GM21723 (cell line): ENCODE measurements at regions not wholly inside any gene's neighbourhood (a gene's known extent, or its start where the extent isn't known, plus 50 kb on each side); places are given as distances from the start of the nearest gene placed in this dataset.

ENCODE experiments used
- ATAC-seq: cut with Tn5 transposase; IDR thresholded peaks from one replicate; pipeline ENCODE4 v1.9.1; 2021; ENCODE audit warnings: mild to moderate bottlenecking, moderate library complexity; ENCODE audit not compliant: unreplicated experiment

DNA sequence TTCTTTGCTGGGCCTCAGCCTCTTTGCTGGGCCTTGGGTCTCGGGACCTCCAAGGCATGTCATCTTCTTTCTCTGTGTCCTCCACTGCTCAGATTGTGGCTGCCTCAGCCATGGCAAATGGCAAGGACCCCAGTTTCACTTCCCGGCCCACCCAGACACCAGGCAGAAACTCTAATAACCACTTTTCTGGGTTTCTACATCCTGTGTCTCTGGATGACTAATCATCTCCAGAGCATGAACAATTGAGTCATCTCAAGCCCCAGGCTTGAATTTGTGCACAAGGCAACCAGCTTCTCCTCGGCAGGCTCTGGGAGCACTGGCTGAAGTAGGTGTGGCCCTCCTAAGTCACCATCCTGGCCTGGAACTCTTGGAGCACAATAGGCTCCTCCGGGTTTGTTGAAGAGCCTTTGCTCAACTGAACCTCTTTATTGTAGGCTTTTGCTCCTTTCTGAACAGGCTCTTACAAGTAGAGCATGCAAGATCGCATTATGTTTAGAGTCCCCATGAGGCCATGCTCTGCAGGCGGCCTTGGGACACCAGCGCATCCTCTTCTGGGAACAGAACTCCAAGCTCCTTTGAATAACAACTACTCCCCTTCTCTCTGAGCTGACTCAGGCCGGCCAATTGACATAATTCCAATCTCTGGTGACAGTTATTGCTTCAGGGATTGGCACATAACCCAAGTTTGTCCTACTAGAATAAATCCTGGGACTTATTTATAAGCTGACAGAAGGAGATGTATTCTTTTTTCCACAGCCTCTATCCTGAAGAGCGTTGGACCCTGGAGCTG, 218.1 kb downstream of the WDR11 start:
- peak; percentile 88 for ATAC-seq

DNA sequence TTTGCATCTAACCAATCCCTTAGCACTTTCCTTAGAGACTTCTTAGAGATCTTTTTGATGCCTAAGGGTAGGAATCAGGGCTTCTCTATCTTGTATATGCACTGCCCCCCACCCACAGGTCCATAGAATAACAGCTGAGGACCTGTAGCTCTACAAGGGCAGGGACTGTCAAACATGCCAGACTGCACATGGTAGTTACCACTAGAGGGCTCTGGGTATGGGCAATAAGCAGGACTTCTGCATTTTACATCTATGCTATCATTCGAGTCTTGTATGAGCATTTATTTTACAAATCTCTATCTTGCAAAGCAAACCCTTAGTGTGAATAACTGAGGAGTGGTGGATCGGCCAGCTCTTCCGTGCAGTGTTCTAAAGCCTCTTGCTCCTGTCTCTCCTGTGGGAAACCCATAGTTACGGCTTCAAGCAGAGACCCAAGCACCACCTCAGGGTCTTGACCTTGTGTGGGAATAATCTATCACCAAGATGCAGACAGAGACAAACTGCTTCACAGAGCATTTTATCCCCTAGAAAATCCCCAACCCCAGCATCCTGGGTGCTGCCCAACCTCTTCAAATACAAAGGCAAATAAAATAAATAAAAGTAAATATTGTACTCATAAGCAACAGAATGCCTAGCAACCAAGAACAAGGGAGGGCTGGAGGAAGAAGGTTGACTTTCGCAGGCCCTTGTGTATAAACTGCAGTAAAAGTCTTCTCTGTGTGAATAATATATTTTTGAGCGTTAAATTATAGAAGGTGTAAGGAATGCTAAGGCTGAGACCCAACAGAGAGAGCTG, 219.3 kb downstream of the WDR11 start:
- ATAC-seq = no peak

DNA sequence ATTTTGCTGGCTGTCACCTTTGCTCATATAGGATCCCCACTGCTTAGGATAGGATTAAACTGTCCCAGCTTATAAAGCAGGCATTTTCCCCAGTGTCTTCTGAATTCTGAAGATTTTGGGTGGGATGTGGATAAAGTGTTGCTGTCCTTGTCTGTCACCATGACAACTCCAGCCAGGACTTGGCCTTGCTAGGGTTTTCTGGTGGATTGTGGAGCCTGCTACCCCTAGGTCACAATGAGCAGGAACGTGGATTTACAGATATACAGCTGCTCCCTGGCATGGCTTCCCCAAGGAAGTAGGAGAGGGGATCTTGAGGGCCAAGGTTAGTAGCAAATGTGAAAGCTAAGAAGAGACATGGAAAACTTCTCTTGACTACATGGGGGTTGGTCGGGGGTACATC, 220.7 kb downstream of the WDR11 start:
- no peak for ATAC-seq

DNA sequence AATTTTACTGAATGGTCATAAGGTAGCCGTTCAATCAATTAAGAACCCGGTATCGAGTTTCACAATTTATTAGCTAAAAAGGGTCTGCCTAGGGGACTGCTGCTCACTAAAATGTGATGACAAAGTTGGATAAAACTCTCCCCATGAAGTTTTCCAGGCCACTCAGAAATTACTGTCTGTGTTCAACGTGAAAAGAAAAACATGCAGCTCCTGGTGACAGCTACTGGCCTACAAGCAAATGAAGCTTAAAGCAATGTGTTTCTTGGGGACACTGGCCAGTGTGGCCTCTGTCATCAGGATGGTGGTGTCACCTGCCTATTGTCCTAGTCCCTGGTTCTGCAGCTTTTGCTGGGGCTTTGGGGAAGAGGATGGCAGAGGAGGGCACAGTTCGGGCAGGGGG, 222.6 kb downstream of the WDR11 start:
- ATAC-seq = no peak

DNA sequence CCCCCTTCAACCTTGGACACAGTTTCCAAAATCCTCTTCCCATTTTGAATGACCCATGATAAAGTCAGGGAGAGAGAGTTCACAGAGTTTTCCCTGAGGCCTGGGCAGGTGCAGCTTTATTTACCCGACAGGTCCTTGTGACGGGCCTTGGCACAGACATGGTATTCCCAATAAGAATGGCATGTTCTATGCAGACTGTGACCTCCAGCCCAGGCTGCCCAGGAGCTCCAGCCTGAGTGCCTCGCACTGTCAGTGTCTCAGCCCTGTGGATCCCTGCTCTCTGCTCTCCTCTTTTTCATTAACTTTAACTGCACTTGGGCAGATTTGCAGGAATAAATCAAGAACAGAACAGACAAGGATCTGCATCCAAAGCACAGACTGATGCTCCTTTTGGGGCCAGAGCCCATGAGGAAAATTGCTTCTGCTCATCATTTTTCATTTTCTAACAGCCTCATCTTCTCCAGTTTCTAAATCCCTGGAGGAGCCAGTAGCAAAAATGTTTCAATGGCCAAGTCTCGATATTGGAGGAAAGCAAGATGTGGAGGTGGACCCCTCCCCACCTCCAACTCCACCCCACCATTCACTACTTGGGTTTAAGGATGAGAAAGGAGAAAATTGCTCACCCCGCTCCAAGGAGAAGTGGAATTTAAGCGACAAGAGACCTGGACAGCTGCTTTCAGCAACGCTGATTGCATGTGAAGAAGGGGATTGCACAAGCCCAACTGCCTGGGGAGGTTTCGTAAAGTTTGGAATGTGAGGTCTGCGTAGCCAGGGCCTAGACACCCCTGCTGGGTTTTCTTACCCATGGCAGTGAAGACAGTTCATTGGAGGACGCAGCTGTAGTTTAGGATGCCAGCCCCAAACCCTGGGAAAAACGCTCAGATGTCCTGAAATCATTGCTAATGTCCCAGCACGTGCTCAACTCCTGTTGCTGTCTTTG, 225.9 kb downstream of the WDR11 start:
- no peak for ATAC-seq

DNA sequence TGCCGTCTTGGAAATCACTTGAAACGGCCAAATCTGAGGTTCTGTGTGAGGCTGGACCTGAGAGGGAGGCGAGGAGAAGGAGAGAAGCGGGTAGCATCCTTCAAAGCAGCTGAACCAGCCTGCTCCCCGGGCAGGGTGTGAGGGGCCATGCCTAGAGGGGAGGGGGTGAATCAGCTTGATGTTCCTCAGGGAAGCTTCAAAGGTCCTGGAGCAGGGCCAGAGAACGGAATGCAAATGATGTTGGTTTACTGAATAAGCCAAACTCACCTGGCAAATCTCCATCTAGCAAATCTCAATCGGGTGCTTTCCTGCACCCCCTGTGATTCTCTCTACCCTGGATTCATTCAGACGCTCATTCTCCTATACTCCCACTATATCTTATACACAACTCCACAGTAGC, 226.9 kb downstream of the WDR11 start:
- no peak for ATAC-seq

DNA sequence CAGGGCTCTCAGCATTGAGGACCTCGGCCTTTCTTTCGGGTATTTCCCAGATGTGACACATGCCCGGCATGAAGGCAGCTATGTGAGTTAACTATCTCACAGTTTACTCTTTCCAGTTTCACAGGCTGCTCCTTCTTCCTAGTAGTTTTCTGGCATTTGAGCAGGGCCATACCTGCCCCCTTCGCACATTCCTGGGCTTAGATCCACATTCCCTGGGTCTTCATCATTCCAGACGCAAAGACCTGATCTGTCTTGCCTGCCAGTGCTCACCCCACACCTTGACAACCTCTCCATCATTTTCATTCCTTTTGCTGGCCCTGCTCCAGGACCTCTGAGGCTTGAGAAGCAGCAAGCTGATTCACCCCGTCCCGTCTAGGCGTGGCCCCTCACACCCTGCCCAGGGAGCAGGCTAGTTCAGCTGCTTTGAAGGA, 227.5 kb downstream of the WDR11 start:
- no peak for ATAC-seq

DNA sequence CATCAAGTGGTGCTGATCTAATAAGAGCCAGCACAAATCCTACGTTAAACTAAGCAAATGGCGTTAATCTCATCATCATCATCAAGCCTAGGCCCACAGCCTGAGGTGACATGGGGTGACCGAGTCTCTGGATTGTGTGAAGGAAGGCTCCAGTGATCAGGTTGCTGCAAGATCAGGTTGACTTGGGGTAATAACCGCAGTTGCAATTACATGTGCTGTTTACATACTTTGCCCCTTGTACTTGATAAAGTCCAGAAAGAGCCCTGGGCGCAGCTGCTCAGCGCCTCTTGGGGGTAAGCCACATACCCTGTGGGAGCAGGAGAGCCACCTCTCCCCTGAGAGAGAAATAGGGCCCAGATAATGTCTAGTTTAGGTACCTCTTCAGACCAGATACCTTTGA, 228.1 kb downstream of the WDR11 start:
- ATAC-seq = no peak

DNA sequence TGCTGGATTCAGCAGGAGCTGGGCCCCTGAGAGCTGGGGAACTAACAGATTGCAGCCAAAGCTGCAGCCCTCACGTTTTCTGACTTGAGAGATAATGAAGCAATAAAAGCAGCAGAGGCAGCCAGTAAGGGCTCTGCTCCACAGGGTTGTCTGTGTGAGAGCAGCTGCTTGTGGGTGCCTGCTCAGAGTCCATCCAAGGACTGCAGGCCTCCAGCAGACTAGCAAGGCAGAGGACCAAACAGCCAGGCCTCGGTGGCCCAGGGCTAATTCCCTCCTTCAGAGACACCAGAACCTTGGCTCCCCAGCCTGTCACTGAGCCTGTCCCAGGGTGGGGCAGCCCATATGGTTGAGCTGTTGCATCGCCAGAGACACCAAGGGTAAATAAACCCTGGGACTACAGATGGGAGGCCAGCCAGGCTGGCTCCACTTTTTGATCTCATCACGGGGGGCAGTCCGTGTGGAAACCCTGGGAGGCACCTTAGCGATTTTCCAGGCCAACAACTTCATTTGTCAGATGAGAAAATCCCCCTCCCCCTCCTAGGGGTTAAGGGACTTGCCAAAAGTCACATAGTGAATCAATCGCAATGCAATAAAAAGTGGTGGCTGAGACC, 229.2 kb downstream of the WDR11 start:
- ATAC-seq = no peak

DNA sequence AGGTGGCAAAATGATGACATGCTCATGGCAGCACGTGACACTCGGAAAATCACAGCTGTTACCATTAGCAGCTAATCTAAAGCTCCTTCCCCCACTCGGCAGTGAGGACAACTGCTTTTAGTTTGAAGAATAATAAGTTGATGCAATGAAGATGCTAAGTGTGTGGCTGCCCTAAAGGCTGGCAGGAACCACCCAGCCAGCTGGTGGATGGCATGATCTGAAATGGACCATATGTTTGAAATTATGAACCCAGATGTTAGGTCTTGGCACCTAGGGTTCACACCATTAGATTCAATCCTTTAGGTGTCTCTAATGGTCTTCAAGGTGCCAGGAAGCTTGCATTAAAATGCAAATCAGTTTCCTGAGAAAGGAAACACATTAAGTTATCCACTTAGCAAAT, 230.1 kb downstream of the WDR11 start:
- no peak for ATAC-seq

DNA sequence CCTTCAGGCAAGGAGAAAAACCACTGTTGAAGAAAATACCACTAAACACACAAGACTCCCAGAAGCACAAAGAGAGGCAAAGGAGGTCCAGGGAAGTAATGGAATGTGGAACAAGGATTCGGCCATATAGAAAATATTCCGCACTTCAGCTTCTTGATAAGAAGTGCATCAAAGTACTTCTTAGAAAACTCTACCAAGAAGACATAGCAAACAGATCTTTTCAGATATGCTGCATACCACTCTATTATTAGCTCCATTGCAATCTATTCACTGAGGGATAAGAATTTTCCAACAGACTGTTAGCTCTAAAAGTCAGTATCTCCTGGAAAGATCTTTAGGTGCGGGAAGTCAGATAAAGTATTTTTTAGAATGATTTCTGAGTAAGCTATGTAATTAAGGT, 231.8 kb downstream of the WDR11 start:
- no peak for ATAC-seq

DNA sequence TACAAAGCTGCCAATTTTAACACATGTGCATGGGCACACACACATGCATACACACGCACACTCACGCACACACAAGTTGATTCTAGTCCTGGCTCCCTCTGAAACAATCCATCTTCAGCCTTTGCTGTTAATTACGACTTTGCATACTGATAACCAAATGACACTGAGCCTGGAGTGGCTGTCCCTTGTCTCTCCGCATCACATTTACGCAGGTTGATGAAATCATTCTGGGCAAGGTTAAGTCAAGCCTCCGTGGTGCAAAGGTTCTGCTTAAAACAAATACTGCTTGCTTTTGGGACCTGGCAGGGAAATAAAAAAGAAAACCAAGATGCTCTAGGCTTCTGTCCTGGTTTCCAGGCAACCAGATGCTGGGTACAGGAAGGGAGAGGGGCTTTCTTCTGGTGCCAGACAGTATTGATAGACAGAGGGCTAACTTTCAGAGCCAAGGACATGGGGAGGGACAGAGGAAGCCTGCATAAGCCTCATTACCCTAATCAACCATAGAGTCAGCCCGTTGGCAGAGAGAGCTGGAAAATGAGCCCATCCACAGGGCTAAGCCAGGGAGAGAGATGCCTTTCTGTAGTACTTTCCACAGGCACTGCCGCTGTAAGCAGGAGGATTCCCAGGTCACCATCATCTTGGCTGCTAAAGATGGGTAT, 233.0 kb downstream of the WDR11 start:
- ATAC-seq = no peak

DNA sequence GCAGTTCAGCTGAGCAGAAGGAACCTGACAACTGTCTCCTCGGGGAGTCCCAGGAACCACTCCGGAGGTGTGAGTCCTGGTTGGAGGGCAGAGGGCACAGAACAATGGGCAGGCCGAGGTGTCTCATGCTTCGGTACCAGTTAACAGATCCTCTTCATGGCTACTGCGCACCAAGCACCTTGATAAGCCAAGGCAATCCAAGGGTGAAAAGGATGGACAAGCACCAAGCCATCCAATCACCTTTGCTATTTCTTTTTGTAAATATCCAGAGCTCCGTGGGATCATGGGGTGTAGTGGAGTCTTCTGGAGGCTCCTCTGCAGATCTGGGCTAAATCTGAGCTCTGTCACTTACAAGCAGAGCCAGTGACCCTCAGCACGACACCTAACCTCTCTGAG, 233.5 kb downstream of the WDR11 start:
- ATAC-seq = no peak

DNA sequence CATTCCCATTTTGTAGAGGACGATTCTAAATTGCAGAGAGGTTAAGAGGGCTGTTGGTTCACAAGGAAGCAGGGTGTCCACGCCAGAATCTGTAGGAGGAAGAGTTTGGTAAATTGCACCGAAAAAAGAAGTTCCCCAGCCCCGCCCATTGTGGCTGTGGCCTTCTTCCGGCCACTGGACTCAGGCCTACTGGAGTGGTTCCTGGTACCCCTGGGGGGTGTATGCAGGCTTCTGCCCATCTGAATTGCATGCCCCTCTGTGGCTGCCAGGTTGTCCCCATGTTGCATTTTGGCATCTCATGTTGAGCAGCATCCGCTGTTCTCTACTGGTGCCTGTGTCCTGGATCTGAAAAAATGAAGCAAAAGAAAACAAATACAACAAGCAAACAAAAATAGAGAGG, 234.2 kb downstream of the WDR11 start:
- no peak for ATAC-seq

DNA sequence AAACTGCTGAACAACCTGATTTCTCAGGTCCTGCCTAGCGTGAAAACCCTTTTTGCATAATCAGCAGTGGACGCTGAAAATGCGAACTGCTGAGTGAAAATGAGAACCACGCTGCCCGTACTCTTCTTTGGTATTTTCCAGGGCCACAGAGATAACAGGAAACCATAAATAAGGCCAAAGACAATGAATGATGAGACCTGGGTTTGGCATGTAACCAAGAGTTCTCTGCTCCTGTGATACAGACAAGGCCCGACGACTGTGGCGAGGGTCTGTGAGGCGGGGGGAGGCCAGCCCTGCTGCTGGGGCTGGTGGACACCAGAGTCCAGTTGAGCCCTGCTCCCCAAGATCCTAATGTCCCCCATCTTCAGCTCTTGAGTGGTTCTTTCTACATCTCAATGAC, 236.0 kb downstream of the WDR11 start:
- ATAC-seq = no peak

DNA sequence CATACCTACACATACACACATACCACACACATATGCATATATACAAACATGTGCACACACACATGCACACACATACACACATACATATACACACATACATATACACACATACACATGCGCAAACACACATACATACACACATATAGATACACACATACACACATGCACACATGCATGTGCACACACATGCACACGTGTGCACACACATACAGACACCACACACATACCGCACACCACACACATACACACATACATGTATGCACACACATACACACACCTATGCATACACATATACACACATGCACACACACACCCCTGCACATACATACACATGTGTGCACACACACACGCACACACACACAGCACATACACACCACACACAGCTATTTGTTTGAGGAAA, 236.5 kb downstream of the WDR11 start:
- ATAC-seq = no peak

DNA sequence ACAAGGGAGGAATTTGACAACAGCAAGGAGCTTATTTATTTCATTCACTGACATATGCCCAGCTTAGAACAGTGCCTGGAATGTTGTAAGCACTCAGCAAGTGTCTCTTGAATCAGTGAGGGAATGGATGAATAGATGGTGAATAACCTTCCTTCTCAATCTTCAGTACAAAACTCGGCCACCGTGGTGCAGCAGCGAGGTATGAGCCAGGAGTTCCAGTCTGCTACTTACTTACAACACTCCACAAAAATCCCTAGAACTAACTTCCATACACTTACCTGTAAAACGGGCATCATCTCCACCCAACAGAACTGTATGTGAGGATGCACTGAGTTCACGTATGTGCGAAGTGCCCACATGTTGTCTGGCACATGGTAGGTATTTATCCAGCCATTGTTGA, 237.4 kb downstream of the WDR11 start:
- no peak for ATAC-seq

DNA sequence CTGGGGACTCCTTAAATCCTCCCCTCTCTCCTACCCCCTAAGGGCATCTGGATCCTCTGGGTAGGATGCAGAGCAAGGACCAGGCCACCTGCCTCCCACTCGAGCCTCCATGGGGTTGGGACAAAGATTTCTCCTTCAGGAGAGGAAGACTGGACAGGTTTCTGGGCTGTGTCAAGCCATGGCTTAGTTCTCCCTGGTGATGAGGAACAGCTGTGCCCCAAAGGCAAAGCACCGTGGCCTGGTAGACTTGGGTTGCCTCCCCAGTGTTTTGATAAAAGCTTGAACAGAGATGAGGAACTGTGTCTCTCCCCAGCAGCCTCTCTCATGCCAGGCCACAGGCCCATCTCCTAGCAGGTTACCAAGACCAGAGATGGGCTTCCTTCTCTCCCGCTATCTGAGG, 238.3 kb downstream of the WDR11 start:
- no peak for ATAC-seq

DNA sequence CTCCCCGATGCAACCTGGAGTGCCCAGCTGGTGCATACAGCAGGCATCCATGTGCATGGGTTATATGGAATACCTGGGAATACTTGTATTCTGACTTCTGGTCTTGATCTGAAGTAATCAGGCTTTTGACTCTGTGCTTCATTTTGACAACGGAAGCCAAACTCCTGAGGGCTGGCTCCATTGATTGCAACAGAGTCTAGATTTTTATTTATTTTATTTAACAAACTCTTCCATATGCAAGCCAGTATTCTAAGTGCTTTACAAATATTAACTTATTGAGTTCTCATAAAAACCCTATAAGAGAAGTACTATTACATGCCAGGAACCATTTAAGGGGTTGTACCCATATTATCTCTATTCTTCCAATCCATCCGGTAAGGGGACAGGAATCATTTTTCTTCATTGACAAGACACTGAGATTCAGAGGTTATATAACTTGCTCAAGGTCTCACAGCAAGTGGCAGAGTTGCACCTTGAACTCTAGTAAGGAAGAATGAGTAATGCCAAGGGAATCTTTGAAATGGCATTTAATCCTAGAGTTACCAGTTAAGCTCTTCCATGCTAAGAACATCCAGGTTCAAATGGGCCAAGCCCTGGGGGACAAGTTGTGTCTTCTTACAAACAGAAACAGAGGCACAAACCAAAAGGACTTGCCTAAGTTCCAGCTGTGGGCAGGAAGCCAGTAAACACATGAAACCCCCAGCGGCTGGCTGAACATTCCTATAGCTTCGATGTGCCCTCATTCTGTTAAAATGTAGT, 241.0 kb downstream of the WDR11 start:
- ATAC-seq = no peak

DNA sequence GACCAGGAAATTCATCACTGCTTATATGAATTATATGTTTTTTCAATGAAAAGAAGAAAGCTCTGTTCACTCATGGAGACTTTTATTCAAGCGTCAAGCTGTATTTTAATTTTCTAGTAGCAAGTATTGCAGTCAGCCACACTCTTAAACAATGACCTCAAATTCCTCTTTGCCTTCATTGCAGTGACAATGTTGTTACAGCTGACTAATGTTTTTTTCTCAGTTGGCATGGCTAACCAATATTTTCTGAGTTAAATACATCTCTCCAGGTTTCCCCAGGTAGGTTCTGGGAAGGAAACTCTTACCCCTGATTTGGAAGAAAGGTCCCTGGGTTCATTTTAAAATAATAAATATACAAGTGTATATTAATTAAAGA, 241.5 kb downstream of the WDR11 start:
- no peak for ATAC-seq
